Occipital lobe (tissue), 1 donor: ENCODE measurements at regions not wholly inside any gene's neighbourhood (a gene's known extent, or its start where the extent isn't known, plus 50 kb on each side); places are given as distances from the start of the nearest gene placed in this dataset.
"Not testable (repeated sequence)": the region's sequence is repeated elsewhere in the genome, so short reads cannot be mapped to it uniquely, and the experiment has no call there.

ENCODE experiments used
- DNase-seq: peaks from one replicate; lab custom pipeline; 2025; lab: John Stamatoyannopoulos, UW

- no peak for DNase-seq
Observed at GRCh38 chr10:28444031-28444430, 88.9 kb upstream of the WAC start.

- no peak for DNase-seq
Observed at GRCh38 chr10:28445516-28445915, 87.4 kb upstream of the WAC start.

GRCh38 chr10:28449382-28449781 is 83.5 kb upstream of the WAC start:
- DNase-seq, result no peak

GRCh38 chr10:28449926-28450325 is 83.0 kb upstream of the WAC start:
- no peak for DNase-seq

GRCh38 chr10:28453926-28454325 is 79.0 kb upstream of the WAC start:
- DNase-seq, result no peak

- no peak for DNase-seq
Observed at GRCh38 chr10:28457110-28457509, 75.8 kb upstream of the WAC start.

GRCh38 chr10:28457873-28458272 is 75.0 kb upstream of the WAC start:
- not testable (repeated sequence) for DNase-seq

GRCh38 chr10:28459453-28460144 is 73.3 kb upstream of the WAC start:
- DNase-seq, result no peak

GRCh38 chr10:28463141-28463540 is 69.8 kb upstream of the WAC start:
- no peak for DNase-seq

- DNase-seq, result no peak
Observed at GRCh38 chr10:28463676-28464395, 69.1 kb upstream of the WAC start.

GRCh38 chr10:28467615-28468014 is 65.3 kb upstream of the WAC start:
- no peak for DNase-seq

- no peak for DNase-seq
Observed at GRCh38 chr10:28468707-28469483, 64.0 kb upstream of the WAC start.

- no peak for DNase-seq
Observed at GRCh38 chr10:28470873-28471651, 61.9 kb upstream of the WAC start.

- DNase-seq, result no peak
Observed at GRCh38 chr10:28471652-28472050, 61.3 kb upstream of the WAC start.

- DNase-seq, result no peak
Observed at GRCh38 chr10:28478646-28479045, 54.3 kb upstream of the WAC start.

GRCh38 chr10:28479425-28479865 is 53.5 kb upstream of the WAC start:
- DNase-seq, result no peak

- DNase-seq, result no peak
Observed at GRCh38 chr10:28479927-28480627, 52.8 kb upstream of the WAC start.

GRCh38 chr10:28480628-28480965 is 52.3 kb upstream of the WAC start:
- DNase-seq, result no peak

- DNase-seq, result not testable (repeated sequence)
Observed at GRCh38 chr10:28481346-28481745, 51.6 kb upstream of the WAC start.

- DNase-seq, result no peak
Observed at GRCh38 chr10:28481968-28482367, 51.0 kb upstream of the WAC start.
